SK-N-SH treated with all-trans-retinoic acid at 6 μM for 48 hours (cell line): ENCODE measurements at regions not wholly inside any gene's neighbourhood (a gene's known extent, or its start where the extent isn't known, plus 50 kb on each side); places are given as distances from the start of the nearest gene placed in this dataset.

ENCODE experiments used
- ATAC-seq: fragments of 200-7000 bp; cut with Tn5 transposase; 3 replicates; pipeline ENCODE4 v1.9.1; 2020; ENCODE audit warnings: mild to moderate bottlenecking, moderate library complexity
- ARNTL ChIP-seq: fragments of 450-650 bp; formaldehyde crosslinking; IDR thresholded peaks from 2 replicates; pipeline ENCODE4 v1.5.0; 2020; ENCODE audit warnings: low read depth, mild to moderate bottlenecking, moderate library complexity, borderline replicate concordance
- CSRNP3 ChIP-seq: fragments of 250-450 bp; sonication (Bioruptor Pico); IDR thresholded peaks from 2 replicates; pipeline ENCODE4 v1.5.1; 2021; ENCODE audit warnings: mild to moderate bottlenecking, moderate library complexity
- ESRRG ChIP-seq: fragments of 250-450 bp; sonication (Bioruptor Pico); IDR thresholded peaks from 2 replicates; pipeline ENCODE4 v1.6.1; 2021; ENCODE audit warnings: mild to moderate bottlenecking
- GLIS3 ChIP-seq: fragments of 250-450 bp; sonication (Bioruptor Pico); IDR thresholded peaks from 2 replicates; pipeline ENCODE4 v1.5.0; 2020; ENCODE audit warnings: mild to moderate bottlenecking, moderate library complexity
- ISL1 ChIP-seq: fragments of 250-450 bp; sonication (Bioruptor Pico); IDR thresholded peaks from 2 replicates; pipeline ENCODE4 v2.1.2; 2022; ENCODE audit warnings: mild to moderate bottlenecking, moderate library complexity
- OSR1 ChIP-seq: fragments of 250-450 bp; sonication (Bioruptor Pico); IDR thresholded peaks from 2 replicates; pipeline ENCODE4 v1.8.0; 2022; ENCODE audit warnings: moderate library complexity, mild to moderate bottlenecking, inconsistent platforms
- PATZ1 ChIP-seq: fragments of 250-450 bp; sonication (Bioruptor Pico); IDR thresholded peaks from 2 replicates; pipeline ENCODE4 v1.8.0; 2020; ENCODE audit warnings: mild to moderate bottlenecking, moderate library complexity, borderline replicate concordance
- POU6F1 ChIP-seq: fragments of 250-450 bp; sonication (Bioruptor Pico); IDR thresholded peaks from 2 replicates; pipeline ENCODE4 v1.8.0; 2021; ENCODE audit warnings: low read depth, mild to moderate bottlenecking, moderate library complexity, borderline replicate concordance
- RARB ChIP-seq: fragments of 250-450 bp; sonication (Bioruptor Pico); IDR thresholded peaks from 2 replicates; pipeline ENCODE4 v1.8.0; 2021; ENCODE audit warnings: mild to moderate bottlenecking, moderate library complexity
- SNAI2 ChIP-seq: fragments of 250-450 bp; sonication (Bioruptor Pico); IDR thresholded peaks from 2 replicates; pipeline ENCODE4 v1.5.0; 2020; ENCODE audit warnings: mild to moderate bottlenecking, moderate library complexity
- TCF4 ChIP-seq: fragments of 250-450 bp; sonication (Bioruptor Pico); IDR thresholded peaks from 2 replicates; pipeline ENCODE4 v1.8.0; 2021; ENCODE audit warnings: mild to moderate bottlenecking, moderate library complexity, borderline replicate concordance
- TOX ChIP-seq: fragments of 250-450 bp; sonication (Bioruptor Pico); IDR thresholded peaks from 2 replicates; pipeline ENCODE4 v1.8.0; 2021; ENCODE audit warnings: mild to moderate bottlenecking, moderate library complexity, borderline replicate concordance
- TSHZ2 ChIP-seq: fragments of 250-450 bp; sonication (Bioruptor Pico); IDR thresholded peaks from 2 replicates; pipeline ENCODE4 v1.5.0; 2020; ENCODE audit warnings: mild to moderate bottlenecking, moderate library complexity
- ZFP3 ChIP-seq: fragments of 250-450 bp; sonication (Bioruptor Pico); IDR thresholded peaks from 2 replicates; pipeline ENCODE4 v1.5.0; 2020; ENCODE audit warnings: mild to moderate bottlenecking, moderate library complexity
- ZNF565 ChIP-seq: fragments of 450-650 bp; formaldehyde crosslinking; conservative IDR thresholded peaks from 2 replicates; pipeline ENCODE4 v1.5.0; 2020; ENCODE audit warnings: low read depth, mild to moderate bottlenecking, moderate library complexity
- ZNF70 ChIP-seq: fragments of 450-650 bp; formaldehyde crosslinking; IDR thresholded peaks from 2 replicates; pipeline ENCODE4 v1.5.0; 2020; ENCODE audit warnings: mild to moderate bottlenecking, moderate library complexity
- ZNF8 ChIP-seq: fragments of 450-650 bp; formaldehyde crosslinking; IDR thresholded peaks from 2 replicates; pipeline ENCODE4 v1.5.0; 2020; ENCODE audit warnings: mild to moderate bottlenecking, moderate library complexity

- ATAC-seq = no peak
- TF ChIP-seq CSRNP3 (CRISPR knock-in tag) (no peak), OSR1 (CRISPR knock-in tag) (no peak), PATZ1 (CRISPR knock-in tag) (no peak), ZNF565 (no peak), ZNF70 (CRISPR knock-in tag) (no peak), ARNTL (CRISPR knock-in tag) (no peak), RARB (no peak), TSHZ2 (CRISPR knock-in tag) (no peak), TCF4 (CRISPR knock-in tag) (no peak), GLIS3 (no peak), ZFP3 (CRISPR knock-in tag) (no peak), TOX (CRISPR knock-in tag) (no peak), ISL1 (CRISPR knock-in tag) (no peak), ZNF8 (CRISPR knock-in tag) (no peak), POU6F1 (CRISPR knock-in tag) (no peak)
These were observed 445.5 kb downstream of the ZIC3 start for GRCh38 chrX:138011468-138011867.

- no peak for ATAC-seq
- TF ChIP-seq ZNF70 (CRISPR knock-in tag) (no peak), RARB (no peak), TSHZ2 (CRISPR knock-in tag) (no peak), ESRRG (no peak), TCF4 (CRISPR knock-in tag) (no peak), SNAI2 (no peak), POU6F1 (CRISPR knock-in tag) (no peak), TOX (CRISPR knock-in tag) (no peak), ZFP3 (CRISPR knock-in tag) (no peak)
These were observed 448.6 kb downstream of the ZIC3 start for GRCh38 chrX:138014577-138014976.
